IgD-negative memory B cell (primary cell): ENCODE measurements at regions not wholly inside any gene's neighbourhood (a gene's known extent, or its start where the extent isn't known, plus 50 kb on each side); places are given as distances from the start of the nearest gene placed in this dataset.
"Not testable (repeated sequence)": the region's sequence is repeated elsewhere in the genome, so short reads cannot be mapped to it uniquely, and the experiment has no call there.

Source experiments
- H3K27ac Mint-ChIP-seq, 3 donors: one replicate each; pipeline ENCODE4 v1.8.0; 2020 to 2022; ENCODE audit warnings: mild to moderate bottlenecking in 3 of 3, mixed read lengths in 3 of 3, moderate library complexity in 1 of 3
- H3K27me3 Mint-ChIP-seq: one replicate; pipeline ENCODE4 v1.8.0; 2021; ENCODE audit warnings: mixed read lengths
- H3K36me3 Mint-ChIP-seq: one replicate; pipeline ENCODE4 v1.8.0; 2020; ENCODE audit warnings: mild to moderate bottlenecking, mixed read lengths
- H3K4me1 Mint-ChIP-seq, 3 donors: one replicate each; pipeline ENCODE4 v1.8.0; 2020 to 2022; ENCODE audit warnings: mixed read lengths in 3 of 3, mild to moderate bottlenecking in 1 of 3
- H3K4me3 Mint-ChIP-seq, 4 donors: one replicate each; pipeline ENCODE4 v1.8.0; 2020 to 2022; ENCODE audit warnings: mild to moderate bottlenecking in 4 of 4, mixed read lengths in 4 of 4, moderate library complexity in 3 of 4
- H3K9me3 Mint-ChIP-seq, 3 donors: one replicate each; pipeline ENCODE4 v1.8.0; 2020 to 2021; ENCODE audit warnings: mixed read lengths in 3 of 3, mild to moderate bottlenecking in 1 of 3

- H3K36me3 Mint-ChIP-seq: no peaks in the 10 kb centered on the region
- no peak overlapping the region for H3K4me3 Mint-ChIP-seq
- H3K27ac Mint-ChIP-seq: no peak overlapping the region
- H3K9me3 Mint-ChIP-seq: peaks cover 2 to 8% (median 8%) of the 10 kb centered on the region in 3 donors
- no peaks in the 10 kb centered on the region for H3K4me1 Mint-ChIP-seq
- no peaks in the 10 kb centered on the region for H3K27me3 Mint-ChIP-seq
These were observed 104.4 kb downstream of the KLF5 start for GRCh38 chr13:73162912-73163911.

GRCh38 chr13:73160371-73161031 is 101.7 kb downstream of the KLF5 start:
- H3K27ac Mint-ChIP-seq, H3K27me3 Mint-ChIP-seq, H3K36me3 Mint-ChIP-seq, H3K9me3 Mint-ChIP-seq, H3K4me1 Mint-ChIP-seq, H3K4me3 Mint-ChIP-seq: not testable (repeated sequence)

- no peak overlapping the region for H3K27ac Mint-ChIP-seq
These were observed 100.0 kb downstream of the KLF5 start for GRCh38 chr13:73158851-73159250.

GRCh38 chr13:73157031-73157430 is 98.2 kb downstream of the KLF5 start:
- Mint-ChIP-seq H3K4me1 (no peaks in the 10 kb centered on the region), H3K9me3 (peaks cover 2 to 8% (median 3%) of the 10 kb centered on the region in 3 donors), H3K4me3 (no peak overlapping the region), H3K27ac (no peak overlapping the region), H3K36me3 (no peaks in the 10 kb centered on the region), H3K27me3 (no peaks in the 10 kb centered on the region)

More at GRCh38 chr13:73158851-73159250, 100.0 kb downstream of the KLF5 start:
- no peaks in the 10 kb centered on the region for H3K4me1 Mint-ChIP-seq
- peaks cover 2 to 8% (median 3%) of the 10 kb centered on the region in 3 donors for H3K9me3 Mint-ChIP-seq
- no peaks in the 10 kb centered on the region for H3K27me3 Mint-ChIP-seq
- H3K4me3 Mint-ChIP-seq: no peak overlapping the region
- no peaks in the 10 kb centered on the region for H3K36me3 Mint-ChIP-seq

- Mint-ChIP-seq H3K4me3 (no peak overlapping the region), H3K27me3 (peaks cover 4% of the 10 kb centered on the region), H3K9me3 (peaks cover 0 to 2% (median 1%) of the 10 kb centered on the region in 3 donors), H3K27ac (no peak overlapping the region), H3K4me1 (peaks cover 0 to 3% (median 0%) of the 10 kb centered on the region in 3 donors), H3K36me3 (peaks cover 6% of the 10 kb centered on the region)
These were observed 87.9 kb downstream of the KLF5 start for GRCh38 chr13:73146707-73147106.

- peaks cover 6% of the 10 kb centered on the region for H3K36me3 Mint-ChIP-seq
- peaks cover 0 to 3% (median 0%) of the 10 kb centered on the region in 3 donors for H3K4me1 Mint-ChIP-seq
- peaks cover 0 to 2% (median 1%) of the 10 kb centered on the region in 3 donors for H3K9me3 Mint-ChIP-seq
- peaks cover 4% of the 10 kb centered on the region for H3K27me3 Mint-ChIP-seq
- H3K4me3 Mint-ChIP-seq: no peak overlapping the region
- no peak overlapping the region for H3K27ac Mint-ChIP-seq
These were observed 83.3 kb downstream of the KLF5 start for GRCh38 chr13:73142071-73142470.

- H3K27me3 Mint-ChIP-seq: peaks cover 4% of the 10 kb centered on the region
- peaks cover 0 to 2% (median 1%) of the 10 kb centered on the region in 3 donors for H3K9me3 Mint-ChIP-seq
- H3K4me3 Mint-ChIP-seq: no peak overlapping the region
- H3K36me3 Mint-ChIP-seq: peaks cover 5% of the 10 kb centered on the region
- peaks cover 0 to 3% (median 0%) of the 10 kb centered on the region in 3 donors for H3K4me1 Mint-ChIP-seq
- no peak overlapping the region for H3K27ac Mint-ChIP-seq
These were observed 82.5 kb downstream of the KLF5 start for GRCh38 chr13:73141292-73141771.

- Mint-ChIP-seq H3K9me3 (peaks cover 0 to 2% (median 1%) of the 10 kb centered on the region in 3 donors), H3K4me3 (no peak overlapping the region), H3K27me3 (peaks cover 4% of the 10 kb centered on the region), H3K4me1 (peaks cover 0 to 3% (median 0%) of the 10 kb centered on the region in 3 donors), H3K36me3 (peaks cover 5% of the 10 kb centered on the region), H3K27ac (no peak overlapping the region)
These were observed 82.0 kb downstream of the KLF5 start for GRCh38 chr13:73140801-73141200.

GRCh38 chr13:73138638-73139491 is 80.1 kb downstream of the KLF5 start:
- peaks cover 2% of the 10 kb centered on the region for H3K27me3 Mint-ChIP-seq
- H3K4me1 Mint-ChIP-seq: peaks cover 0 to 3% (median 0%) of the 10 kb centered on the region in 3 donors
- H3K4me3 Mint-ChIP-seq: no peak overlapping the region
- H3K9me3 Mint-ChIP-seq: no peaks in the 10 kb centered on the region
- peaks cover 5% of the 10 kb centered on the region for H3K36me3 Mint-ChIP-seq
- no peak overlapping the region for H3K27ac Mint-ChIP-seq

GRCh38 chr13:73138276-73138637 is 79.5 kb downstream of the KLF5 start:
- H3K9me3 Mint-ChIP-seq: no peaks in the 10 kb centered on the region
- H3K27me3 Mint-ChIP-seq: peaks cover 2% of the 10 kb centered on the region
- peaks cover 5% of the 10 kb centered on the region for H3K36me3 Mint-ChIP-seq
- no peak overlapping the region for H3K4me3 Mint-ChIP-seq
- peaks cover 0 to 3% (median 0%) of the 10 kb centered on the region in 3 donors for H3K4me1 Mint-ChIP-seq
- H3K27ac Mint-ChIP-seq: no peak overlapping the region

- Mint-ChIP-seq H3K27ac (no peak overlapping the region), H3K27me3 (no peaks in the 10 kb centered on the region), H3K9me3 (no peaks in the 10 kb centered on the region), H3K4me3 (no peak overlapping the region), H3K36me3 (no peaks in the 10 kb centered on the region), H3K4me1 (no peaks in the 10 kb centered on the region)
These were observed 78.0 kb downstream of the KLF5 start for GRCh38 chr13:73136776-73137175.

- peaks cover 6% of the 10 kb centered on the region for H3K27me3 Mint-ChIP-seq
- no peaks in the 10 kb centered on the region for H3K4me1 Mint-ChIP-seq
- H3K4me3 Mint-ChIP-seq: no peak overlapping the region
- no peaks in the 10 kb centered on the region for H3K36me3 Mint-ChIP-seq
- no peaks in the 10 kb centered on the region for H3K9me3 Mint-ChIP-seq
- H3K27ac Mint-ChIP-seq: no peak overlapping the region
These were observed 74.7 kb downstream of the KLF5 start for GRCh38 chr13:73133531-73133930.

GRCh38 chr13:73131247-73131646 is 72.4 kb downstream of the KLF5 start:
- Mint-ChIP-seq H3K27me3 (peaks cover 6% of the 10 kb centered on the region), H3K4me1 (no peaks in the 10 kb centered on the region), H3K9me3 (no peaks in the 10 kb centered on the region), H3K4me3 (no peak overlapping the region), H3K27ac (no peak overlapping the region), H3K36me3 (no peaks in the 10 kb centered on the region)

- Mint-ChIP-seq H3K36me3 (no peaks in the 10 kb centered on the region), H3K4me3 (peak overlapping the region in 1 of 4 donors; percentile 47), H3K9me3 (no peaks in the 10 kb centered on the region), H3K27me3 (peaks cover 6% of the 10 kb centered on the region), H3K27ac (no peak overlapping the region), H3K4me1 (no peaks in the 10 kb centered on the region)
These were observed 70.2 kb downstream of the KLF5 start for GRCh38 chr13:73129023-73129422.
